ENCODE measurements at regions not wholly inside any gene's neighbourhood (a gene's known extent, or its start where the extent isn't known, plus 50 kb on each side); places are given as distances from the start of the nearest gene placed in this dataset.
"Not testable (repeated sequence)": the region's sequence is repeated elsewhere in the genome, so short reads cannot be mapped to it uniquely, and the experiment has no call there.

DNA sequence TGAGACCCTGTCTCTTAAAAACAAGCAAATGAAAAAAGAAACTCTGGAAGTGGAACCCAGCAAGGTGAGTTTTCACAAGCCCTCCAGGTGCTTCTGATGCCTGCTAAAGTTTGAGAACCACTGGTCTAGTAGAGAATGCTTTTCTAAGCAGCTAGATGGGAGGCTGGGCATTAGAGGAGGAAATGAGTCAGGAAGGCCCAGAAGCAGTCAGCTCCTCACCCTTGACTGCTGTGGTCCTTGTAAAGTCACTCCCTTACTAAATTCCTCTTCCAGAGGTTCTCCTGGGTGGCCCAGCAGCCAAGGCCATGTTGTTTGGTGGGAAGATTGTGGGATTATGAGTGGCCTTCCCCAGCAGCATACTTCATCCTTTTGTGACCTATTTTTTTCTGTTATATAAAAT, 52.0 kb upstream of the FYN start:
- DNase-seq (no peak), ATAC-seq (no peak)
- Histone ChIP-seq H3K4me3 (no peak overlapping the region), H3K27me3 (ENCODE audit: insufficient read depth in 3 of 3, low read length in 2 of 3) (peaks cover 0 to 5% (median 1%) of the 10 kb centered on the region in 3 donors), H3K9me3 (no peaks in the 10 kb centered on the region), H3K36me3 (ENCODE audit: insufficient read depth in 1 of 2, low read depth in 1 of 2) (no peaks in the 10 kb centered on the region), H3K27ac (no peak overlapping the region), H3K4me1 (no peaks in the 10 kb centered on the region)
- no peak for TF ChIP-seq CTCF (IDR thresholded peaks at IDR 0.05)
- intact Hi-C loops (cut with DNase I): no loop called here

DNA sequence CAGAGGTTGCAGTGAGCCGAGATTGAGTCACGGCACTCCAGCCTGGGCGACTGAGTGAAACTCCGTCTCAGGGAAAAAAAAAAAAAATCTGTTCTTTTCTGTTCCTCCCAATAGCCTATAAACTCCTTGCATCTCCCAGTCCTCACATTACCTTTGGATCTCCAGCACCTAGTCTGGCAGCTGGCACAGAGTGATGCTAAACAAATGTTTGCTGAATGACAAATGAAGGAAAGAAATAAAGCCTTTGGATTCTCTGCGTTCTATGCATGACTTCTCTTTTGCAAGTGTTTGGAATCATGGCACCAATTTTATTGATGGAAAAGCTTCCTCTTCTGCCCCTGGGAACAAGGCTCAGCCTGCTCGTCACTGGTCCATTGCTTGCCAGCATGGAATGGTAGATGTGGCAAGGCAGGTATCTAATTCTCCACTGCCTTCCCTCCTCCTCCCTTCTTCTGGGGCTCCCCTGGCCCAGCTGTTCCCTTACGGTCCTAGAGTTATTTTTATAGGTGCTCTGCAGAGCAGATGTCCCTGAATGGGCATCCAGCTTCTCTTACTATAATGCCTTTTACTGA, 53.6 kb upstream of the FYN start:
- no peak overlapping the region for H3K27ac ChIP-seq
- DNase-seq (no peak), ATAC-seq (no peak)
- no peaks in the 10 kb centered on the region for H3K27me3 ChIP-seq (ENCODE audit: insufficient read depth in 3 of 3, low read length in 2 of 3)
- intact Hi-C loops (cut with DNase I): no loop called here
- H3K4me3 ChIP-seq: no peak overlapping the region
- H3K9me3 ChIP-seq: peaks cover 3% of the 10 kb centered on the region
- no peaks in the 10 kb centered on the region for H3K36me3 ChIP-seq (ENCODE audit: insufficient read depth in 1 of 2, low read depth in 1 of 2)
- H3K4me1 ChIP-seq: no peaks in the 10 kb centered on the region
- TF ChIP-seq CTCF (IDR thresholded peaks at IDR 0.05): no peak
- WGBS, 3 donors: 62 to 65% (median 63%) methylated on average over 7 of the region's 7 CpGs

- ATAC-seq (no peak), DNase-seq (no peak)
- no peaks in the 10 kb centered on the region for H3K36me3 ChIP-seq (ENCODE audit: insufficient read depth in 1 of 2, low read depth in 1 of 2)
- H3K27me3 ChIP-seq (ENCODE audit: insufficient read depth in 3 of 3, low read length in 2 of 3): no peaks in the 10 kb centered on the region
- 71 to 76% (median 73%) methylated on average over 7 of the region's 7 CpGs for WGBS, 3 donors
- intact Hi-C loops (cut with DNase I): no loop called here
- peaks cover 7% of the 10 kb centered on the region for H3K9me3 ChIP-seq
- H3K4me3 ChIP-seq: no peak overlapping the region
- H3K27ac ChIP-seq: no peak overlapping the region
- H3K4me1 ChIP-seq: no peaks in the 10 kb centered on the region
- TF ChIP-seq CTCF (IDR thresholded peaks at IDR 0.05): no peak
Measured at GRCh38 chr6:111927321-111927720, 54.1 kb upstream of the FYN start.

- Histone ChIP-seq H3K36me3 (ENCODE audit: insufficient read depth in 1 of 2, low read depth in 1 of 2) (no peaks in the 10 kb centered on the region), H3K27ac (no peak overlapping the region), H3K27me3 (ENCODE audit: insufficient read depth in 3 of 3, low read length in 2 of 3) (no peaks in the 10 kb centered on the region), H3K4me3 (no peak overlapping the region), H3K9me3 (peaks cover 7% of the 10 kb centered on the region), H3K4me1 (no peaks in the 10 kb centered on the region)
- TF ChIP-seq CTCF (IDR thresholded peaks at IDR 0.05): no peak
- no peak for DNase-seq
- intact Hi-C loops (cut with DNase I): no loop called here
- ATAC-seq: no peak
- 95 to 100% (median 98%) methylated on average over 1 of the region's 1 CpG for WGBS, 3 donors
Measured at GRCh38 chr6:111928139-111928538, 54.9 kb upstream of the FYN start.

DNA sequence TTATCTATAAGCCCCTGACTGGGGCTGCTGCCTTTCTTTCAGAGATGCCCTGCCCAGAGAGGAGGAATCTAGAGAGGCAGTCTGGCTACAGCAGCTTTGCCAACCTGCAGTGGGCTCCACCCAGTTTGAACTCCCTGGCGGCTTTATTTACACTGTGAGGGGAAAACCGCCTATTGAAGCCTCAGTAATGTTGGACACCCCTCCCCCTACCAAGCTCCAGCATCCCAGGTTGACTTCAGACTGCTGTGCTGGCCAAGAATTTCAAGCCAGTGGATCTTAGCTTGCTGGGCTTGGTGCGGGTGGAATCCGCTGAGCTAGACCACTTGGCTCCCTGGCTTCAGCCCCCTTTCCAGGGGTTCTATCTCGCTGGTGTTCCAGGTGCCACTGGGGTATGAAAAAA, 61.4 kb upstream of the FYN start:
- ATAC-seq; H3K9me3 ChIP-seq; intact Hi-C loops (cut with DNase I); H3K4me1 ChIP-seq; H3K4me3 ChIP-seq; H3K27me3 ChIP-seq (ENCODE audit: insufficient read depth in 3 of 3, low read length in 2 of 3); DNase-seq; H3K27ac ChIP-seq; H3K36me3 ChIP-seq (ENCODE audit: insufficient read depth in 1 of 2, low read depth in 1 of 2): not testable (repeated sequence)
- 80 to 89% (median 89%) methylated on average over 5 of the region's 5 CpGs for WGBS, 3 donors
